Adrenal gland (tissue), 9 donors: ENCODE measurements at regions not wholly inside any gene's neighbourhood (a gene's known extent, or its start where the extent isn't known, plus 50 kb on each side); places are given as distances from the start of the nearest gene placed in this dataset.

Experiments used
- DNase-seq, 7 donors: peaks; one replicate each; pipeline ENCODE4 v3.0.0-alpha.2; 2019 to 2020
- H3K27ac ChIP-seq, 5 donors: fragments of 200-600 bp; sonication (generic) in 4 of 5; 1 replicate in 3 of 5; 2 replicates in 2 of 5; pipeline versions ENCODE4 v1.5.1 to v1.8.0; 2016 to 2020; ENCODE audit warnings: mild to moderate bottlenecking in 1 of 5
- H3K27me3 ChIP-seq: fragments of 200-600 bp; 2 replicates; pipeline ENCODE4 v1.8.0; 2021
- H3K36me3 ChIP-seq, 2 donors: fragments of 200-600 bp; replicated peaks in 1 of 2; 1 replicate in 1 of 2; 2 replicates in 1 of 2; pipeline versions ENCODE4 v1.5.1 to v1.8.0; 2018 to 2022
- H3K4me1 ChIP-seq, 2 donors: fragments of 200-600 bp; replicated peaks in 1 of 2; 1 replicate in 1 of 2; 2 replicates in 1 of 2; pipeline versions ENCODE4 v1.5.1 to v1.8.0; 2018 to 2021
- H3K4me3 ChIP-seq, 4 donors: fragments of 200-600 bp; sonication (generic) in 3 of 4; one replicate each; pipeline ENCODE4 v1.5.1; 2016 to 2018
- H3K9me3 ChIP-seq, 3 donors: fragments of 200-600 bp; sonication (generic) in 1 of 3; replicated peaks in 1 of 3; 1 replicate in 2 of 3; 2 replicates in 1 of 3; pipeline versions ENCODE4 v1.5.1 to v1.8.0; 2016 to 2021
- POLR2A ChIP-seq, 2 donors: fragments of 450-650 bp; IDR thresholded peaks; one replicate each; pipeline ENCODE4 v1.6.1; 2017; ENCODE audit warnings: antibody characterized with exemption in 2 of 2, mild to moderate bottlenecking in 2 of 2, moderate library complexity in 1 of 2
- WGBS, 4 donors: extraction: QIAGEN DNeasy Blood & Tissue Kit in 2 of 4; methylation state at CpG; one replicate each; pipeline versions ENCODE4 v1.1.5 to v1.1.7; 2013 to 2017; 5-methylcytosine and 5-hydroxymethylcytosine counted together
- intact Hi-C, 2 donors: fragments of 100-400 bp; cut with DNase I; formaldehyde crosslinking; loops; one replicate each; pipeline versions ENCODE4 v1.14.1 to v1.15.0; 2022 to 2023
- TF ChIP-seq, protein P1 (sequence below), 6 experiments: fragments of 450-650 bp in 4 of 6; fragments of 200-600 bp in 2 of 6; sonication (generic) in 1 of 6; IDR thresholded peaks; 1 replicate in 5 of 6; 2 replicates in 1 of 6; pipeline versions ENCODE4 v1.5.1 to v1.8.0; 2016 to 2021; ENCODE audit warnings: antibody characterized with exemption in 6 of 6, mild to moderate bottlenecking in 2 of 6, moderate library complexity in 1 of 6
- donor health status: healthy with polysubstance abuse.
- donor health status: Bipolar disorder and iron deficiency.
- donor health status: DM: yes; HTN: yes; CAD: no.
- donor health status: DM: no; HTN: no; CAD: no.
- donor health status: DM: no; HTN: no; CAD: no.

DNA sequence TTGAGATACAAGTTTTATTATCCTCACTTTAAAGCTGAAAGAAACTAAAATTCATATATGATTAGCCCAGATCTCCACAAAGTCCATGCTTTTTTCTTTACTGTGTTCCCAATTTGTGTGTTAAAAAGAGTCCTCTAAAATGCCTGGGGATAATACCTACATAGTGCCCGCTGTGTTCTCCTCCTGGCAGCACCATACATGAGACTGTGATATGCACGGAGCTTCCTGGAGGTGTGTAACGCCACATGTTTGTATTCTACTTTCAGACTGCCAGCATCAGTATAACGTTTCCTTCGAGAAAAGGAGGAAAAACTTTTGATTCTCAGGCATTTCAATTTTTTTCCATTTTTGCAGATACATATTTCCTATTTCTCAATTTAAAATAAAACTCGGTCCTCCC is 273.3 kb upstream of the TGFBR2 start:
- H3K27me3 ChIP-seq, result no peaks in the 10 kb centered on the region
- WGBS, 4 donors, result 80 to 91% (median 85%) methylated on average over 6 of the region's 6 CpGs
- intact Hi-C loops, result no loop called here
- no peaks in the 10 kb centered on the region for H3K36me3 ChIP-seq
- H3K4me3 ChIP-seq, result no peak overlapping the region
- TF ChIP-seq POLR2A (IDR thresholded peaks at IDR 0.05), result no peak
- TF ChIP-seq, protein P1, sequence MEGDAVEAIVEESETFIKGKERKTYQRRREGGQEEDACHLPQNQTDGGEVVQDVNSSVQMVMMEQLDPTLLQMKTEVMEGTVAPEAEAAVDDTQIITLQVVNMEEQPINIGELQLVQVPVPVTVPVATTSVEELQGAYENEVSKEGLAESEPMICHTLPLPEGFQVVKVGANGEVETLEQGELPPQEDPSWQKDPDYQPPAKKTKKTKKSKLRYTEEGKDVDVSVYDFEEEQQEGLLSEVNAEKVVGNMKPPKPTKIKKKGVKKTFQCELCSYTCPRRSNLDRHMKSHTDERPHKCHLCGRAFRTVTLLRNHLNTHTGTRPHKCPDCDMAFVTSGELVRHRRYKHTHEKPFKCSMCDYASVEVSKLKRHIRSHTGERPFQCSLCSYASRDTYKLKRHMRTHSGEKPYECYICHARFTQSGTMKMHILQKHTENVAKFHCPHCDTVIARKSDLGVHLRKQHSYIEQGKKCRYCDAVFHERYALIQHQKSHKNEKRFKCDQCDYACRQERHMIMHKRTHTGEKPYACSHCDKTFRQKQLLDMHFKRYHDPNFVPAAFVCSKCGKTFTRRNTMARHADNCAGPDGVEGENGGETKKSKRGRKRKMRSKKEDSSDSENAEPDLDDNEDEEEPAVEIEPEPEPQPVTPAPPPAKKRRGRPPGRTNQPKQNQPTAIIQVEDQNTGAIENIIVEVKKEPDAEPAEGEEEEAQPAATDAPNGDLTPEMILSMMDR (IDR thresholded peaks at IDR 0.05), result no peak
- H3K27ac ChIP-seq, result no peak overlapping the region
- DNase-seq, result no peak
- no peaks in the 10 kb centered on the region for H3K4me1 ChIP-seq
- no peaks in the 10 kb centered on the region for H3K9me3 ChIP-seq

DNA sequence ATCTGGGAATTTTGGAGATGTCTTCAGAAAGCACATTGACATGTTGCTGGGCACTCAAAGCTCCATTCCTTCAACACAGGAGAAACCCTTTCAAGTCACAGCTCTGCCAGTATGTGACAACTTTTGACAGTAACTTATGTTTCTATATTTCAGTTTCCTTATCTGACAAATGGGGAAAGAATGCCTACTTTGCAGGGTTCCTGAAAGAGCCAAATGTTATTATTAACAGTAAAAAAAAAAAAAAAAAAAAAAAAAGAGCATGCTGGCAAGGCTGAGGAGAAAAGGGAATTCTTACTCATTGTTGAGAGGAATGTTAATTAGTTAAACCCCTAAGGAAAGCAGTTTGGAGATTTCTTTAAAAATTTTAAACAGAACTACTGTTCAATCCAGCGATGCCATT is 272.5 kb upstream of the TGFBR2 start:
- no peak overlapping the region for H3K4me3 ChIP-seq
- no peaks in the 10 kb centered on the region for H3K4me1 ChIP-seq
- H3K36me3 ChIP-seq, result no peaks in the 10 kb centered on the region
- no peak for DNase-seq
- WGBS, 4 donors, result 89 to 94% (median 93%) methylated on average over 1 of the region's 1 CpG
- TF ChIP-seq, protein P1 (IDR thresholded peaks at IDR 0.05), result no peak
- no peak for TF ChIP-seq POLR2A (IDR thresholded peaks at IDR 0.05)
- no peak overlapping the region for H3K27ac ChIP-seq
- no peaks in the 10 kb centered on the region for H3K9me3 ChIP-seq
- H3K27me3 ChIP-seq, result no peaks in the 10 kb centered on the region
- intact Hi-C loops, result no loop called here

DNA sequence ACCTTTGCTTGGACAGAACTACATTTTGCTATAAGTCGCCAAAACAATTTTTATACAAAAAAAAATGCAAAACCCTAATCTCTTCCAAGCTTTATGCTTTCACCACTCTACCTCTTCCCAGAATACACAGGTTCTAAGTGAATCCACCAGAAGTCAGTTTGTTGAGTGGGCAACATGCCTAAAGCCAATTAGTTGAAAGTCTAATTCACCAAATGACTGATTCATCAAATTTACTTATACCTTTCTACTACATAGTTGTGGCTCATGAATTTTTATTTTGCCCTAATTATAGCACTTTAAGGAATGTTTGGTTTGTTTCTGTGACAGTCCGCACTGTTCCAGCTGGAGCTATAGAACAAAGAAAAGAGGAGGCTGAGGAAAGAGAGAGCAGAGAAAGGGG is 265.9 kb upstream of the TGFBR2 start:
- TF ChIP-seq, protein P1 (IDR thresholded peaks at IDR 0.05), result no peak
- TF ChIP-seq POLR2A (IDR thresholded peaks at IDR 0.05), result no peak
- Histone ChIP-seq H3K27me3 (no peaks in the 10 kb centered on the region), H3K27ac (no peak overlapping the region), H3K4me1 (peaks cover 0 to 15% of the 10 kb centered on the region in 2 donors), H3K36me3 (no peaks in the 10 kb centered on the region), H3K4me3 (no peak overlapping the region), H3K9me3 (no peaks in the 10 kb centered on the region)
- WGBS, 4 donors, result 49 to 68% (median 58%) methylated on average over 2 of the region's 2 CpGs
- DNase-seq, result no peak
- intact Hi-C loops, result no loop called here

DNA sequence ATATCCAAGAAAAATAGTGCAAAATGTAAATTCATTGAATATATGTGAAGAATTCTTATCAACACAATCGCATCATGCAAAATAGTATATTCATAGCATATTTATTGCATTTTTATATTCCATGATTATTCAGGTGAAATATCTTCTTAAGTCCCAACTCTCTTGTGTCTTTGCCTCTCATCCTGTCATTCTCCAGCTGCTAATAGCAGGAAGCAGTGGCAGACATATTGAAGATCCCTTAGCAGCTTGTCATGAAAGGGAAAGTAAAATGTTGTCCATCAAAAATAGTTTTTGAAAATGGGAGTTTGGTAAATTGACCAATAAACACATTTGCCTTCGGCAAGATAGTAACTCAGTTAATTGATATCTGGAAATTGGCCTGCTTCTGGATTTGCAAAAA is 265.3 kb upstream of the TGFBR2 start:
- TF ChIP-seq, protein P1 (IDR thresholded peaks at IDR 0.05), result no peak
- TF ChIP-seq POLR2A (IDR thresholded peaks at IDR 0.05), result no peak
- no peaks in the 10 kb centered on the region for H3K9me3 ChIP-seq
- peaks cover 0 to 15% of the 10 kb centered on the region in 2 donors for H3K4me1 ChIP-seq
- intact Hi-C loops, result no loop called here
- WGBS, 4 donors, result 70 to 96% (median 83%) methylated on average over 2 of the region's 2 CpGs
- no peak for DNase-seq
- H3K4me3 ChIP-seq, result no peak overlapping the region
- H3K36me3 ChIP-seq, result no peaks in the 10 kb centered on the region
- no peaks in the 10 kb centered on the region for H3K27me3 ChIP-seq
- H3K27ac ChIP-seq, result no peak overlapping the region
